ENCODE measurements at regions not wholly inside any gene's neighbourhood (a gene's known extent, or its start where the extent isn't known, plus 50 kb on each side); places are given as distances from the start of the nearest gene placed in this dataset.
A peak's percentile ranks its signal among the peaks of the same experiment; 100 is the strongest.

- H3K4me1 ChIP-seq, result peaks cover 23% of the 10 kb centered on the region in 2 donors
- in situ Hi-C loops (cut with MboI; ENCODE audit: low sequenced_read_pairs in 4 of 4), result loop anchor here in 2 of 4 donors (25.0 kb wide), 1 partner anchor 447 kb away; no protein-coding TSS in a partner anchor
- no peaks in the 10 kb centered on the region for H3K27me3 ChIP-seq
- H3K36me3 ChIP-seq, result no peaks in the 10 kb centered on the region
- peak; percentile 86 to 89 for DNase-seq
- peak; percentile 91 to 98 for ATAC-seq
- no peak for TF ChIP-seq CTCF (IDR thresholded peaks at IDR 0.05 in 4 of 5, conservative IDR thresholded peaks at IDR 0.05 in 1 of 5)
- TF ChIP-seq POLR2A (IDR thresholded peaks at IDR 0.05), result no peak
- intact Hi-C loops (cut with DNase I; ENCODE audit: low total_unique reads), result loop anchor here (10.0 kb wide), 1 partner anchor 186 kb away; no protein-coding TSS in a partner anchor
- no peaks in the 10 kb centered on the region for H3K9me3 ChIP-seq
- H3K4me3 ChIP-seq, result peak overlapping the region; percentile 27 to 44 (median 40)
- peak overlapping the region; percentile 81 to 89 (median 88) for H3K27ac ChIP-seq
These were observed 235.7 kb downstream of the CDCA7 start for GRCh38 chr2:173590276-173590861.

- ATAC-seq (no peak), DNase-seq (no peak)
- Histone ChIP-seq H3K36me3 (no peaks in the 10 kb centered on the region), H3K27me3 (no peaks in the 10 kb centered on the region), H3K4me1 (peaks cover 23% of the 10 kb centered on the region in 2 donors), H3K9me3 (no peaks in the 10 kb centered on the region), H3K4me3 (no peak overlapping the region), H3K27ac (no peak overlapping the region)
- TF ChIP-seq CTCF (IDR thresholded peaks at IDR 0.05 in 4 of 5, conservative IDR thresholded peaks at IDR 0.05 in 1 of 5), result no peak
- no peak for TF ChIP-seq POLR2A (IDR thresholded peaks at IDR 0.05)
- in situ Hi-C loops (cut with MboI; ENCODE audit: low sequenced_read_pairs in 4 of 4), result loop anchor here in 2 of 4 donors (25.0 kb wide), 1 partner anchor 444 kb away; no protein-coding TSS in a partner anchor
- intact Hi-C loops (cut with DNase I; ENCODE audit: low total_unique reads), result loop anchor here (10.0 kb wide), 1 partner anchor 188 kb away; no protein-coding TSS in a partner anchor
These were observed 238.4 kb downstream of the CDCA7 start for GRCh38 chr2:173593109-173593508.

- no peak for DNase-seq
- no peak overlapping the region for H3K27ac ChIP-seq
- H3K4me1 ChIP-seq, result no peaks in the 10 kb centered on the region
- no peaks in the 10 kb centered on the region for H3K27me3 ChIP-seq
- in situ Hi-C loops (cut with MboI; ENCODE audit: low sequenced_read_pairs in 4 of 4), result loop anchor here in 2 of 4 donors (25.0 kb wide), 1 partner anchor 441 kb away; no protein-coding TSS in a partner anchor
- ATAC-seq, result no peak
- no peaks in the 10 kb centered on the region for H3K36me3 ChIP-seq
- no peaks in the 10 kb centered on the region for H3K9me3 ChIP-seq
- H3K4me3 ChIP-seq, result no peak overlapping the region
- no peak for TF ChIP-seq CTCF (IDR thresholded peaks at IDR 0.05 in 4 of 5, conservative IDR thresholded peaks at IDR 0.05 in 1 of 5)
- TF ChIP-seq POLR2A (IDR thresholded peaks at IDR 0.05), result no peak
- intact Hi-C loops (cut with DNase I; ENCODE audit: low total_unique reads), result loop anchor here (10.0 kb wide), 1 partner anchor 191 kb away; no protein-coding TSS in a partner anchor
These were observed 241.6 kb downstream of the CDCA7 start for GRCh38 chr2:173596244-173596643.

GRCh38 chr2:173598525-173598924, 243.9 kb downstream of the CDCA7 start:
- DNase-seq, result no peak
- Histone ChIP-seq H3K9me3 (no peaks in the 10 kb centered on the region), H3K4me1 (no peaks in the 10 kb centered on the region), H3K27me3 (no peaks in the 10 kb centered on the region), H3K27ac (no peak overlapping the region), H3K4me3 (no peak overlapping the region), H3K36me3 (no peaks in the 10 kb centered on the region)
- intact Hi-C loops (cut with DNase I; ENCODE audit: low total_unique reads) (loop anchor here (10.0 kb wide), 1 partner anchor 194 kb away; no protein-coding TSS in a partner anchor), in situ Hi-C loops (cut with MboI; ENCODE audit: low sequenced_read_pairs in 4 of 4) (loop anchor here in 2 of 4 donors (25.0 kb wide), 1 partner anchor 439 kb away; no protein-coding TSS in a partner anchor)
- no peak for TF ChIP-seq POLR2A (IDR thresholded peaks at IDR 0.05)
- TF ChIP-seq CTCF (IDR thresholded peaks at IDR 0.05 in 4 of 5, conservative IDR thresholded peaks at IDR 0.05 in 1 of 5), result no peak
- no peak for ATAC-seq
